NCI-H82 treated with DMSO at 0.1 percent for 48 hours (cell line): ENCODE measurements at regions not wholly inside any gene's neighbourhood (a gene's known extent, or its start where the extent isn't known, plus 50 kb on each side); places are given as distances from the start of the nearest gene placed in this dataset.

ENCODE experiments used
- DNase-seq: peaks from one replicate; lab custom pipeline; 2025; ENCODE audit not compliant: unreplicated experiment; lab: John Stamatoyannopoulos, UW

DNA sequence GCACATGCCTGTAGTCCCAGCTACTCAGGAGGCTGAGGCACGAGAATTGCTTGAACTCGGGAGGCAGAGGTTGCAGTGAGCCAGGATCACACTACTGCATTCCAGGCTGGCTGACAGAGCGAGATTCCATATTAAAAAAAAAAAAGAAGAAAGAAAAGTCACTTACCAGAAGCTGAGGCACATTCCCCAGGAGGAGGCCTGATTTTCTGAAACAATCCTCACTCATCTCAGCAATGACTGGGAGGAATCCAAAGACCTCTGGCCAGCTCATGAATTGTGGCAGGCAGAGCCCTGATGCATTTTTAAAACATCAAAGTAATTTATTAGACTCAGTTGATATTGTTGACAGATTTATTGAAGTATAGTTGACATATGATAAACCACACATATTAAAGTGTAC, 206.3 kb downstream of the FOXO1 start:
- no peak for DNase-seq

DNA sequence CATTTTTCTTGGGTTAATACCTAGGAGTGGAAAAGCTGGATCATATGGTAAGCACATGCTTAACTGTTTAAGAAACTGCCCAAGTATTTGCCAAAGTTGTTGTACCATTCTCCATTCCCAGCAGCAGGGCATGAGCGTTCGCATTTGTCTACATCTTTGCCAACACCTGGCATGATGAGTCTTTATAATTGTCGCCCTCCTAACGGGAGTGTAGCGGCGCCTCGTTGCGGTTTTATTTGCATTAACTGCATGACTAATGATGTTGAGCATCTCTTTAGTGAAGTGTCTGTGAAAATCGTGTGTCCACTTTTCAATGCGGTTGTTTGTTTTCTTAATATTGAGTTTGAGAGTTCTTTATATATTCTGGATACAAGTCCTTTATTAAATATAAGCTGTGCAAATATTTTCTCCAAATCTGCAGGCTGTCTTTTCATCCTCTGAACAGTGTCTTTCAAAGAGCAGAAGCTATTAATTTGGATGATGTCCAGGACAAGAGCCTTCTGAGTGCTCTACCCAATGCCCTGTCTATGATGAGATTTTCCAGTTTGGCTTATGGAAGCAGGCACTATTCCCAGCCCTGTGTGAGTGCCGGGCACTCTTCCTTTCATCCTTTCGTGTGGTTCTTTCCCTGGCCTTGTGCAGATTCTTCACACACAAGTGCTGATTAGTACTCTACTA, 202.0 kb downstream of the FOXO1 start:
- no peak for DNase-seq

DNA sequence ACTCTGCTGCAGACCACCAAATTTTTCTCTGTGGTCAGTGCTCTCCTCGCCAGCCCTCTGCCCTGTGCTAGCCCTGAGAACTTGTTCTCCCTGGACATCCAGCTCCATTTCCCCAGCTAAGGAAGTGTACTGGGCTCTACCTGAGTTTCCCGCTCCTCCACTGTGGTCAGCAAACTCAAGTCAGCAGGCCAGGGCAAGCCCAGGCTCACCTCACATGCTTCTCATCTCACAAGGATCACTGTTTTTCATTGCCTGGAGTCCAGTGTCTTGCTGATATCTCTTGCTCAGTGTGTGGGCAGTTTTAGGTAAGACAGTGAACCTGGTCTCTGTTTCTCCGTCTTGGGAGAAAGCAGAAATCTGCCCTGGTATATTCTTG, 201.4 kb downstream of the FOXO1 start:
- no peak for DNase-seq

DNA sequence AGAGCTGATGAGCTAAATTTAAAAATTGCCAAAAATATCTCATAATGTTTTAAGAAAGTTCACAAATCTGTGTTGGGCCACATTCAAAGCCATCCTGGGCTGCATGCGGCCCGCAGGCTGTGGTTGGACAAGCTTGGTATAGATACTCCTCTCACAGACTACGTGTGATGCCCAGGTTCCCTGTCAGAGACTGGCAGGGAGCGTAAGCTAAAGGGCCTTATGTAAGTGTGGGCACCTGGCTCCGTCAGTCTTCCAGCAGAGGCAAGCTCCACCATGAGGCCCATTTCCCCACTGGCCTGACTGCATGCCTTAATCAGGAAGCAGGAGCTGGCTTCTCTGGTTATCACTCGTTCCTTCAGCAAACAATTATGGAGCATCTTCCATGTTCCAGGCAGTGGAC, 200.2 kb downstream of the FOXO1 start:
- no peak for DNase-seq

DNA sequence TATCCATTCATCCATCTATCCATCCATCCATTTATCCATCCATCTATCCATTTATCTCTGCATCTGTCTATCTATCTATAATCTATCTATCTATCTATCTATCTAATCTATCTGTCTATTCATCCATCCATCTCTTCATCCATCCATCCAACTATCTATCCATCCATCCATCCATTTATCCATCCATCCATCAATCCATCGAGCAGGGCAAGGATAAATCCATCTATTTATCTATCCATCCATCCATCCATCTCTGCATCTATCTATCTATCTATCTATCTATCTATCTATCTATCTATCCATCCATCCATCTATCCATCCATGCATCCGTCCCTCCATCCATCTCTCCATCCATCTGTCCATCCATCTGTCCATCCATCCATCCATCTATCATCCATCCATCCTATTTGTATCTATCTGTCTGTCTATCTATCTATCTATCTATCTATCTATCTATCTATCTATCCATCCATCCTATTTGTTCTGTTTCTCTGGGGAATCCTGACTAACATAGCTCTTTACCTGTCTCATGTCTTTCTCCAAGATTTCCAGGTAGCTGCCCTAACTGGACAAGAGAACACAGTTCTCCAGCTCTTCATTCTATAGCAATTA, 198.1 kb downstream of the FOXO1 start:
- DNase-seq: no peak

DNA sequence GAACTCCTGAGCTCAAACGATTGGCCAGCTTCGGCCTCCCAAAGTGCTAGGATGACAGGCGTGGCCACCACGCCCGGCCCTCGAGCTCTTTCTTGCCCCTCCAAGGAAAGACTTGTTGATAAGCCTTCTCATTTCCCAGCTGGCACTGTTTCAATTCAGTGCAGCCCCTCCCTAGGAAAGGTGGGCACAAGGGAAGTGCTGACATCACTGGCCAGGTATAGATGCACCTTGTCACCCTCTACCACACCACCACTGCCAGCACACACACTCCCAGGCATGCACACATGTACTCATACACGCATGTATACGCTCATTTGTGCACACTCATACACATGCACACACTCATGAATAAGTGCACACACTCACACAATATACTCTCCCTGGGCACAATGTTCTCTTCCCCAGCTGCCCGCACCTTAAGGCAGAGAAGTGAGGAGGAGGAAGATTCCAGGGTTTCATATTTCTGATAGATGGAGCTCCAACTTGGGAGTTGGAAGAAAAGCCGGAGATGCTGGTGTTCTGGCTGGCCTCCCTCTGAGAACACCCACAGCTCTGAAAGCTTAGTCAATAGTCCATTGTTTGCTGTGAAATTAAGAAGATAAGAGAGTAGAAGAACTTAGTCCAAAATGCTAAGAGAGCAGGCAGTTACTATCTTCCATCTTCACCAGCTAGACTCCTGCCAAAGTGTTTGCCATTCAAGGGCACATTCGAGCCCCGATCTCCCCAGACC, 196.7 kb downstream of the FOXO1 start:
- no peak for DNase-seq

DNA sequence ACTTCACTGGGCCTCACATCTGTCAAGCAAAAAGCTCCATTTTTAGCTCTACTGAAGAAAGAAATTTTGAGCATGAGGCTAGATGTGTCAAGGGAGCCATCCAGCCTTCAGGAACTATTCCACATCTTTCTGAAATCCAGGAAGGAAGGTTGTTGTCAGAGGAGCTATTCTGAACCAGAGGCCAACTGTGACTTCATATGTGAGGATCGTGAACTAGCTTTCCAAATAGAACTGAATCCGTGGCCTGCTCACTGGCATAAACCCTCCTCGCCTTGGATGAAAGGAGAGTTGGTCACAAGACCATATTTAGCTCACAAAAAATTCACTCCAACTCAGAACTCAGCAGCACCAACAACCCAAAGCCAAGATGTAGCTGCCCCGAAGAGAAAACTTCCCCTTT, 195.8 kb downstream of the FOXO1 start:
- DNase-seq: no peak

DNA sequence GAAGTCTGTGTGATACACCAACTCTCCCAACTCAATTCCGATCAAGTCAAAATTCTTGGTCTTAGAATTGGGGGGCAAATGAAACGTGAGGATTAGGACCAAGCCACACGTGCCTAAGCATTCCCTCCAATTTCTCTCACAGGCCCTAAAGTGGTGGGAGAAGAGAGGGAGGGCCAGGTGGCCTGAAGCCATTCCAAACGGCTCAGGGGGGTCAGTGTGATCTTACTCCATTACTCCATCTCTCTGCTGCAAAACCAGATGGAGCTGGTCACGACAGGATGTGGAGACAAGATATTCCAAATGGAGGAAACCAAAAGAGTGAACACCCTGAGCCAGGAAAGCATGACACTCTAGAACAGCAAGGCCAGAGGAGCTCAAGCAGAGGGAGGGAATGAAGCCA, 195.4 kb downstream of the FOXO1 start:
- DNase-seq: no peak

DNA sequence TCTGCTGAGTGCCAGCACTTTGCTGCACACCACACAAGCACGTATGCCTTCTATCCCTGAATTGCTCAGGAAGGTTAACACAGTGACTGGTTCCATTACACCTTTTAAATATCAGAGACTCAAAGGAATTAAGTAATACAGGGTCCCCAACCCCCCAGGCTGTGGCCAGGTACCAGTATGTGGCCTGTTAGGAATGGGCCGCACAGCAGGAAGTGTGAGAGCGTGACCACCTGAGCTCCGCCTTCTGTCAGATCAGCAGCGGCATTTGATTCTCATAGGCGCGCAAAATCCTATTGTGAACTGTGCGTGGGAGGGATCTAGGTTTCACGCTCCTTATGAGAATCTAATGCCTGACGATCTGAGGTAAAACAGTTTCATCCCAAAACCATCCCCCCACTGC, 194.5 kb downstream of the FOXO1 start:
- no peak for DNase-seq

DNA sequence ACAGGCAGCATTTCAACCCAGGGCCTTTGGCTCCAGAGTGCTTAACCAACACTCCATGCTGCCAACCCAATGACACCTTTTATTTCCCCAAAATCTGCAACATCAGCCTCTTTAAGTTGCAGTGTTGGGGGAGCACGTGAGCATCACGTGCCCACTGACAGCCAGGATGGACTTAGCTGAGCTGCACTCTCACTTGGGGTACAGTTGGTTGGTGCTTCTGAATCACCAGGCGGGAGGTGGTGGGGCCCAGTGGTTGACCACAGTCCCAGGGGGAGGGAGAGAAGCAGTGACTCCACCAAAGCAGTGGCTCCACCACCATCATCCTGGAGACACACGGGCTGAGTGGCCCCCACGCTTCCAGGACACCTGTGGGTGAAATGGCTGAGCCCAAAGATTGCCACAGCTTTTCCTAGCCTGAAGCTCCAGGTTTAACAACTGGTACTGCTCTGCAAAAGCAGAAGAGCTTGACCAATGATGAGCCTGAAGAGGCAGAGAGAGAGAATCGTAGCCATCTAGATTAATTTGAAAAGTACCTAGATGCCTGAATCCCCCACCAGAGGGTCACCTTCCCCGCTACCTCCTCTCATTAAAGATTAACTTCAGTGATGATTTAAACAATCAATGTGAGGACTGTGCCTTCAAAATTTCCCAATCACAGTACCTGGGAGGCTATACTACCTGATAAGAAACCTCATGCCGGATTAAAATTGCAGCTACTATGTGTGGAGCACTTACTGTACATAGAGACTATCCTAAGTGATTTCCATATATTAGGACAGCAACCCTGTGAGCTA, 193.8 kb downstream of the FOXO1 start:
- DNase-seq: no peak

DNA sequence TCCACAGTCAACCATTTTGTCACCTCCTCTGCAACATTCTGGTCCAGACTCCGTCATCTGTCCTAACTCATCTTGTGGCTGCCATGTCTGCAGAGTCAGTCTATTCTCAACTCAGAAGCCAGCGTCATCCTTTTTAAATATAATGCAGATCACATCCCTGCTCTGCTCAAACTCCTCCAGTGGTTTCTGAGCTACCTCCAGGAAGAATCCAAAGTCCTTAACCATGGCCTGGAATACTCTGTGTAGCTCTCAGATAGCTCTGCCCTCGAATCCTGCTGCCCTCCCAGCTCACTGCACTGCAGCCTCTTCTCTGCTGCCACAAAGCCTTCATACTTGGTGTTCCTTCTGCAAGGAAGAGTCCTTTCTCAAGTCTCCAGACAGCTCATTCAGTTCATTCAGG, 190.8 kb downstream of the FOXO1 start:
- DNase-seq: no peak

DNA sequence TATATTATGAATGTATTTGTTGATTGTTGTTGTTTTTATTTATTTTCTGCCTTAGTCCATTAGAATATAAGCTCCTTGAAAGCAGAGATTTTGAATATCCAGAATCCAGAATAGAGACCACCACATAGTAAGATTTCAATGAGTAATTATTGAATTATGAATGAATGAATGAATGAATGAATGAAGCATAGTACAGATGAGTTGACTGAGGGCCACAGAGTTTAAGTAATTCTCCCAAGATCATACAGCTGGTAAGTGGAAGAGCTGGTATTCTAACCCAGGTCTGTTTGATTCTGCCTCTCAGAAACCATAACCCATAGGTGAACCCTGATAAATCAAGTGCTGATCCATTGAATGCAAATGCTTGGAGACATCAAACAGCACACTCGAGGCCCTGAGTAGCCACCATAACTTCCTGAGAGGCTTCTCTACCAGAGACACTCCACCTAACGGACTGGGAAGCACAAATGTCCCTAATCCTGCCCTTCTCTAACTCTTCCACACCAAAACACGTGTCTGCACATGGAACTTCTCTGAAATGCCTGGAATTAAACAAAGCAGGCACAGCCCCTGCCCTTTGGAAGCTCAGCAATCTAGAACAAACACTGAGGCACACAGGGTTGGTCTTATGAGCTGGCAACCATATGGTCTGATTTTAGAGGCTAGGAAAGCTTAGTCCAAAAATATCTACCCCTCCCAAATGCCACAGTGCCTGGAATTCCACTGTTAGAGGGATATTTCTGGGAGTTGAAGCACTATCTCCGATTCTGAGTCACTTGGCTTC, 190.1 kb downstream of the FOXO1 start:
- no peak for DNase-seq

DNA sequence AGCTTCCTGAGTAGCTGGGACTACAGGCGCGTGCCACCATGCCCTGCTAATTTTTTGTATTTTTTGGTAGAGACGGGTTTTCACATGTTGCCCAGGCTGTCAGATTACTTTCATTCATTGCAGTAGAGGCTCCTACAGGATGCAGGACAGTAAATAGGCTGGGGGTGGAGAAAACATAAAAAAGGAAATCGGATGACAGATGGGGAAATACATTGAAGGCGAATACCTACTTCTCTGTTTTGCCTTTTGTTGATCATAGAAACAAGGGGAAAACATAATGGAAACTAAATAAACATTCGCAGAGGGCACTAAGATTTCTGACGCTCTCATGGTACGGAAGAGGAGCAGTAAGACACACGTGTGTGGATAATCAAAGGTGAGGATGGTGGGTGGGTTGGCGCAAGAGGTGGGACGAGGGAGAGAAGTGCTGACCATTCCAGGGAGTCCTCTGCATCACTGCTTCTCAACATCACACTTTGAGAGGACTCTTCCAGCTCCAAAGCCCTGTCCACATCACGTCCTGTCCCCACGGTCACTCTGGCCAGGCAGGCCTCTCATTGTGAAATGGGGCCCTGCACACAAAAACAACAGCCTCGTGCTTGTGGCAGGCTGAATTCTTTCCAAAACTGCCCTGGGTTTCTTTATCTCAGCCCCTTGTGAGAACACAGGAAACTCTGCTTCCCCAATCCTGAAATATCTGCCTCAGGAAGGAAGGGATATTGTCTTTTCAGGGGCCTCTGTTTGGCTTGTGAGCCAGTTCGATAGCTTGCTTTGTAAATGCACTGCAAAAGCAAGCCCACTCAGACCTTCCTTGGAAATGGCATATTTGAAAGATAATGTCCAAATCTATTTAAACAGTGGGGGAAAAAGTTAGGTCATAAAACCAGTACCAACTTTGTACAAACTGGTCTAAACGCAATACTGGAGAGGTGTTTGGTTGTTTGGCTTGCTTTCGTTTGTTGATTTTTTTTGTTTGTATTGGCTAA, 188.5 kb downstream of the FOXO1 start:
- DNase-seq: no peak

DNA sequence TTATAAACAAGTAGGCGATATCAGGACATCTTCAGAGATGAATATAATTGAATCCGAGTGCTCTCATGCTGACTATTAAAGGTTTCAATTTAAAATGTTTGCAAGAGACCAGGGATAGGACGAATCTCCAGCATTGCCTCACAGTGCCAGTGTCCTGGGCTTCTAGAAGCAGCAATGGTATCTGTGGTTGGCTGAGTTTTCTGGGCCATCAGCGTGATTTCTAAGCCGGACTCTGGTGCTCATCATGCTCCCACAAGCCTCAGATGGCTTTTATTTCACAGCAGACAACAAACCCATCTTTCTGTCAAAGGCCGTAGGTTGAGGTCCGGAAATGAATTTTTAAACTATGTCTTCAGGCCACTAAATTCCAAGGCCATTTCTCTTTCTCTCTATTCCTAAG, 187.7 kb downstream of the FOXO1 start:
- DNase-seq: no peak

DNA sequence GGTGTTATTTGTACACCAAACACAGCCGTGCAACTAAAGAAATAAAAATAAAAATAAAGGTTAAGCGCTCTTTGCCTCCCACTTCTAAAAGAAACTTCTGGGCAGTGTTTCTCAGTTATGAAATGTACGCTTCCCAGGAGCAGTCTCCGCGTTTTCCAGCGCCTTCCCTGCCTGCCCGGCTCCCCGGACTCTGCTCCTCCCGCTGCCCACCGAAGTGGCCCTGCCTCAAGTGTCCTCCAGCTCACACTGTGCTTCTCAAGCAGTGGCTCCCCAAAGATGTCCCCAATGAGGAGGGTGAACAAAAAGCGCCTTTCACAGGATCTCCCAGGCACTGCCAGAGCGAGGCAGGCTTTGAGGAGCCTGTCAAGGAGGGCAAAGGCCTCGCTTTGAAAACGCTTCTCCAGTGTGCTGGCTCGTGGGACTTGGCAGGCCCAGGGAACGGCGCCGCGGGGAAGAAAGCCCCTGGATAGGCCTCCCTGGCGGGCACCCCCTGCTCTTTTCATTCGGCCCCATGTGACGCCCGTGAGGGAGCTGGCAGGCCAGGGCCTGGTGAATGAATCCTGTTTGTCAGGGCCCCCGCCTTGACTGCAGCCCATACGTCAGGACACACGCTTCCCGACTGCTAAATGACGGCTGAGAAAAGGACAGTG, 187.1 kb downstream of the FOXO1 start:
- DNase-seq: no peak

DNA sequence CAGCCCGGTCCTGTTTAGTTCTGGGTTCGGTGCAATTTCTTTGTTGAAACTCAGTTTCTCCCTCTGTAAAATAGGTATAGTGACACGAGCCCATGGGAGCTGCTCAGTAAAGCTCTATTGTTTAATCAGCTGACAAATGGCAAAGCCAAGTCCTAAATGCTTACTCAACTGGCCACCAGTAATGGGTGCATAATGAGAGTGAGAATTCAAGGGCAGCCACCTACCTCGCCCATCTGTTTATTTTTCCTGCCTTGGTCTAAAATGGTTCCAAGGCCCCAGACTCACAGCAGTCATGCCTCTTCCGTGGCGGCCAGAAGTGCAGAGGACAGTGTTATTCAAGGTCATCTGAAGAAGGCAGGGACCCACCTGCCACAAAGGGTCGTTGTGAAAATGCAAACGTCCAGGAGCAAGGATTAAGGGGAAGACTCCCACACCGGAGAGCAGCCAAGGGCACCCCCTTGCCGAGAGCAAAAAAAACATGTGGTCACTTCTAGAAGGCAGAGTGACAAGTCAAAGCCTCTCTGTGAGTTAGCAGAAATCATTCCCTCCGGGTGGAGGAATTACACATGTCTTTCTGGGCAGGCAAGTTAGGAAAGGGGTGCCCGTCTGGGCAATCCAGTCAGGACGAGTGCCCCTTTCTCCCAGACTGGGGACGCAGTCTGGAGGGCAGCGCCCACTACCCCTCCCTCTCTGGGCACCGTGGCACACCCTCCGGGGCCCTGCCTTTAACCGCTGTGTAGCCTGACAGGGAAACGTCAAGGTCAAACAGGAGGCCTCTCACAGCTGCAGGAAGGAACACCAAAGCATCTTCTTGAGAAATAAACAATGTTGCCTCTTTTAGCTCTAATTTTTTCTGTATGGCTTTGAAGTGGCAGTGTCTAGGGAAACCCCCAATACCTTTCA, 186.2 kb downstream of the FOXO1 start:
- DNase-seq: no peak

DNA sequence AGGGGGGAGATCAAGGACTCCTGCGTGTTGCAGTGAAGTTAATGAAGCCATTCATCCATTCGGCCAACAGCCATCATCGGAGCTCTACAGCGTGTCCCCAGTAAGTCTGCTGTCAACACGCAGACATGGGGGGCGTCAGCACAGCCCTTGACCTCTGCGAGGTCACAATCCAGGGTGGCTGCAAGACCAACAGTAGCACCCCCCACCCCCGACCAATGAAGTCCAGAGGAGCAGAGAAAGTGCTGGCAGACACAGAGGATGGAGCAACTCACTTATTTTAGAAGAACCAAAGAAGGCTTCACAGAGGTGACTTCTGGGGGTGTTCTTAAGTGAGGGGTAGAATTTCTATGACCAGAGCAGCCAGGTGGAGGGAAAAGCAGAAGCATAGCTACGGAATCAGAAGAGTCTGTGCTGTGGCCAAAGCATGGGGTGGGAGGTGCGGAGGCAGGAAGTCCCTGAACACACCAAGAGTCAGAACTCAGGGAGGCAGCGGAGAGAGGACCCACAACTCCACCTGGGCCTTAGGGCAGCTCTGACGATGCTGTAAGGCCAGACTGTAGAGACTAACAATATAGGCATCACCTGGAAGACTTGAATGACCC, 185.4 kb downstream of the FOXO1 start:
- no peak for DNase-seq

DNA sequence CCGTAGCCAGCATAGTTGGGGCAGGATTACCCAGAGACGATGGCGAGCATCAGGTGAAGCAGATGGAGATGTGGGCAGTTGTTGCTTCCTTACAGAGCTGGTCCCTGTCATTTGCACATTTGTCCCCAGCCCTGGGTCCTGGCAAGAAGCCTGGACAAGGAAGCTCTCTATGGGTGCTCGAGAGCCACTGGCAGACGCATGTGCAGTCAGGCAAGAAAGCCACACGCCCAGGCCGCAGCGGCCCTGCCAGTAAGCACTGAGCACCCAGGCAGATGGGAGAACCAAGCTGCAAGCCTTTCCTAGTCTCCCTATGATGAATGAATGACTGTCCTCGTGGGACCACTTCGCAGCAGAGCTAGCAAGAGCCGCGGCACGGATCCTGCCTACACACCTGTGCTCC, 182.8 kb downstream of the FOXO1 start:
- DNase-seq: no peak
